ENCODE measurements at regions not wholly inside any gene's neighbourhood (a gene's known extent, or its start where the extent isn't known, plus 50 kb on each side); places are given as distances from the start of the nearest gene placed in this dataset.

DNA sequence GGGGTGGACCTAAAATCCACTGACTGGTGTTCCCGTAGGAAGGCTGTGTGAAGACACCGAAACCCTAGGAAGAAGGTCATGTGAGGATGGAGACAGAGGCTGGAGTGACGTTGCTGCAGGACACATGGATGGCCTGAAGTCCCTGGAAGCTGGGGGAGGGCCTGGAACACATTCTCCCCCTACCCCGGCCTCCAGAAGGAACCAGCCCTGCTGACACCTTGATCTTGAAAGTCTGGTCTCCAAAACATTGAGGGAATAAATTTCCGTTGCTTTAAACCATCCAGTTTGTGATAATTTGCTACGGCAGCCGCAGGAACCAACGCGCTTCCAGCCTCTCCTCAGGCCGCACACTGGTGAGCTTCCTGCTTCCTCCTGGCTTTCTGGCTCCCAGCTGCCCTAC is 288.2 kb downstream of the GLRX3 start:
- 98% methylated on average over 10 of the region's 10 CpGs for WGBS
- no peak overlapping the region for H3K27ac ChIP-seq (ENCODE audit: low read depth, low read length)
- H3K9me3 ChIP-seq (ENCODE audit: insufficient read depth, low read depth, low read length), result no peaks in the 10 kb centered on the region
- no peaks in the 10 kb centered on the region for H3K36me3 ChIP-seq (ENCODE audit: insufficient read depth, low read length)
- H3K4me3 ChIP-seq (ENCODE audit: low read length), result no peak overlapping the region
- H3K9ac ChIP-seq (ENCODE audit: low read depth, low read length), result no peak overlapping the region
- H3K27me3 ChIP-seq (ENCODE audit: insufficient read depth, low read length), result no peaks in the 10 kb centered on the region
- H3K4me1 ChIP-seq (ENCODE audit: insufficient read depth, low read length), result no peaks in the 10 kb centered on the region

GRCh38 chr10:130425169-130425568 is 289.0 kb downstream of the GLRX3 start:
- H3K27ac ChIP-seq (ENCODE audit: low read depth, low read length), result no peak overlapping the region
- no peaks in the 10 kb centered on the region for H3K4me1 ChIP-seq (ENCODE audit: insufficient read depth, low read length)
- H3K9me3 ChIP-seq (ENCODE audit: insufficient read depth, low read depth, low read length), result no peaks in the 10 kb centered on the region
- 92% methylated on average over 5 of the region's 5 CpGs for WGBS
- no peak overlapping the region for H3K9ac ChIP-seq (ENCODE audit: low read depth, low read length)
- no peaks in the 10 kb centered on the region for H3K36me3 ChIP-seq (ENCODE audit: insufficient read depth, low read length)
- H3K4me3 ChIP-seq (ENCODE audit: low read length), result no peak overlapping the region
- no peaks in the 10 kb centered on the region for H3K27me3 ChIP-seq (ENCODE audit: insufficient read depth, low read length)

DNA sequence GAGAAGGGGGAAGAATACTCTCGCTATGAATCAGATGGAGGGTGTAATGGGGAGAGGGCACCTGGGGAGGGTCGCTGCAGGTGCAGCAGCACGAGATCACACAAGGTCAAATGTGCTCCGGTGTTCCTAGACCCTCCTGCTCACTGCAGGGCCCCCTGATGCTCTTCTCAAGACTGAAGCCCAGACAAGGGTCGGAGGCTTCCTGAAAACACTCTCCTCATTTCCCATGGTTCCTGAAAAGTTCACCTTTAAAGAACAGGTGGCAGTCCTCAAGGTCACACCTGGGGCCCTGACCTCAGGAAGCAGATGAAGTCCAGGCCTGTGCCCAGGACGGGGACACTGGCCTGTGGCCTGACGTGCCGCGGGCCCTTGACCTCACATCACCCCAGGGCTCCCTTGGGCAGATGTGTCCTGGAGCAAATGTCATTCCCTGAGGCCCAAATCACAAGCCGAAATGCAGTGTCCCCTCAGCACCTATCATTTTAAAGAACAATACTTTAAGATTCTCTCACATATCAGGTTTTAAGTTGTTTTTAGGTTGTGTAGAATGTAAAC is 289.8 kb downstream of the GLRX3 start:
- Histone ChIP-seq H3K9me3 (ENCODE audit: insufficient read depth, low read depth, low read length) (no peaks in the 10 kb centered on the region), H3K9ac (ENCODE audit: low read depth, low read length) (no peak overlapping the region), H3K4me1 (ENCODE audit: insufficient read depth, low read length) (no peaks in the 10 kb centered on the region), H3K36me3 (ENCODE audit: insufficient read depth, low read length) (no peaks in the 10 kb centered on the region), H3K27ac (ENCODE audit: low read depth, low read length) (no peak overlapping the region), H3K4me3 (ENCODE audit: low read length) (no peak overlapping the region), H3K27me3 (ENCODE audit: insufficient read depth, low read length) (no peaks in the 10 kb centered on the region)
- 91% methylated on average over 10 of the region's 10 CpGs for WGBS

DNA sequence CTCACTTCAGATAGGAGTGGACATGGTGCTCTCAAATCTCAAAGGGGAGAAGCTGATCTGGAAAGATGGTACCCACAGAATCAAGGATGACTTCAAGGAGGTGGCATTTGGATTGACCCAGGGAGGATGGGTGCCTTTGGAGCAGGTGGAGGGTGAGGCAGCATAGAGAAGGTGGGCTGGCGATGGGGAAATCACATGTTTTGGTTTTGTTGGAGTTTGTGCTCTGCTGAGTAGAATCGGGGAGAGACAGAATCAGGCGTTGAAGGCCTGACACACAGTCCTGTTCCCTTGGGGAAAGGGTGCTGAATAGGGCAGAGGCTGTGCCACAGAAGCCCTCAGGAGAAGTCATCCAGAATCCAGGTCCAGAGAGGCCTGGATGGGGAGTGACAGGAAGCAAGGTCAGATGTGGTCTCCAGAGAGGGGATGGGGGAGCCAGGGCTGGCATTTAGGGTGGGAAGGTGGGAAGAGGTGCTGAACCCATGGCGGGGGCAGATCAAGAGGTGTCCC is 291.1 kb downstream of the GLRX3 start:
- H3K27ac ChIP-seq (ENCODE audit: low read depth, low read length), result no peak overlapping the region
- no peak overlapping the region for H3K4me3 ChIP-seq (ENCODE audit: low read length)
- no peaks in the 10 kb centered on the region for H3K9me3 ChIP-seq (ENCODE audit: insufficient read depth, low read depth, low read length)
- no peaks in the 10 kb centered on the region for H3K27me3 ChIP-seq (ENCODE audit: insufficient read depth, low read length)
- 91% methylated on average over 4 of the region's 4 CpGs for WGBS
- no peaks in the 10 kb centered on the region for H3K4me1 ChIP-seq (ENCODE audit: insufficient read depth, low read length)
- no peak overlapping the region for H3K9ac ChIP-seq (ENCODE audit: low read depth, low read length)
- no peaks in the 10 kb centered on the region for H3K36me3 ChIP-seq (ENCODE audit: insufficient read depth, low read length)

GRCh38 chr10:130428936-130429335 is 292.7 kb downstream of the GLRX3 start:
- Histone ChIP-seq H3K27ac (ENCODE audit: low read depth, low read length) (no peak overlapping the region), H3K4me1 (ENCODE audit: insufficient read depth, low read length) (no peaks in the 10 kb centered on the region), H3K36me3 (ENCODE audit: insufficient read depth, low read length) (no peaks in the 10 kb centered on the region), H3K9me3 (ENCODE audit: insufficient read depth, low read depth, low read length) (no peaks in the 10 kb centered on the region), H3K27me3 (ENCODE audit: insufficient read depth, low read length) (no peaks in the 10 kb centered on the region), H3K4me3 (ENCODE audit: low read length) (no peak overlapping the region), H3K9ac (ENCODE audit: low read depth, low read length) (no peak overlapping the region)
- 93% methylated on average over 6 of the region's 6 CpGs for WGBS

DNA sequence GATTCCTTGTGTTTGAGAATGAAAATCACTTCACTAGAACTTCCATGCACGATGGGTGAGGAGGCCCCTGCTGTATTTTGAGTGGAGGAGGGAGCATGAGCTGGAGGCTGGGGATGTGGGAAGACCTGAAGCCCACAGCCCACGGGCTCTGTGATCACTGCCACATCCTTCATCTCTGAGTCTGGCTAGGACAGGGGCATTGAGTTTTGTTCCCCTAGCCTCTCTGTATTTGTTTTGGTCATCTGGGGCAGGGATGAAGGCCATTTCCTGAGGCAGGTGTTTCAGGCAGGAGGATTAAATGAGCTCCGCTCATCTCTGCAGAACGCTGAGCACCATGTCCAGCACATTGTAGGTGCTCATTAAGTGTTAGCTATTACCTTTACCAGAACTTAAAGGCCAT is 293.6 kb downstream of the GLRX3 start:
- Histone ChIP-seq H3K9me3 (ENCODE audit: insufficient read depth, low read depth, low read length) (no peaks in the 10 kb centered on the region), H3K4me3 (ENCODE audit: low read length) (no peak overlapping the region)
- WGBS, result 97% methylated on average over 4 of the region's 4 CpGs

DNA sequence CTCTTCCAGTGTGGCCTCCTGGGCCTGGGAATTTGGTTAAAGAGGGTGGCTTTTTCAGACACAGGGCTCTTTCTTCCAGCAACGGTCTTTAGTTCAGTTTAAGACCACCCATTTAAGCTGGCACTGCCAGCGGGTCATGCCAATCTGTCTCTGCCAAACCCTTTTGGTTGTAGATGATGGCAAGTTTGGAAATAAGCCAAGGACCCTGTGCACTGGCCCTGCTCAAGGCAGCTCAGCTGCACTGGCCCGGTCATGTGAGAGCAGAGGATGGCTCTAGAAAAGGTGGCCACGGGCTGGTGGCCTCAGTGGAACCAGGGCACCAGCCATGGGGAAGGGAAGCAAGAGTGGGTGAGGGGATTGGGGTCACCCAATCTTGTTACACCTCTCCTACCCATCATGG is 294.1 kb downstream of the GLRX3 start:
- no peaks in the 10 kb centered on the region for H3K4me1 ChIP-seq (ENCODE audit: insufficient read depth, low read length)
- H3K36me3 ChIP-seq (ENCODE audit: insufficient read depth, low read length), result no peaks in the 10 kb centered on the region
- no peak overlapping the region for H3K9ac ChIP-seq (ENCODE audit: low read depth, low read length)
- H3K27ac ChIP-seq (ENCODE audit: low read depth, low read length), result no peak overlapping the region
- no peak overlapping the region for H3K4me3 ChIP-seq (ENCODE audit: low read length)
- no peaks in the 10 kb centered on the region for H3K27me3 ChIP-seq (ENCODE audit: insufficient read depth, low read length)
- no peaks in the 10 kb centered on the region for H3K9me3 ChIP-seq (ENCODE audit: insufficient read depth, low read depth, low read length)
- 85% methylated on average over 4 of the region's 4 CpGs for WGBS

More for the DNA sequence above, 293.6 kb downstream of the GLRX3 start:
- H3K9ac ChIP-seq (ENCODE audit: low read depth, low read length), result no peak overlapping the region
- H3K27me3 ChIP-seq (ENCODE audit: insufficient read depth, low read length), result no peaks in the 10 kb centered on the region
- no peak overlapping the region for H3K27ac ChIP-seq (ENCODE audit: low read depth, low read length)
- H3K4me1 ChIP-seq (ENCODE audit: insufficient read depth, low read length), result no peaks in the 10 kb centered on the region
- no peaks in the 10 kb centered on the region for H3K36me3 ChIP-seq (ENCODE audit: insufficient read depth, low read length)

DNA sequence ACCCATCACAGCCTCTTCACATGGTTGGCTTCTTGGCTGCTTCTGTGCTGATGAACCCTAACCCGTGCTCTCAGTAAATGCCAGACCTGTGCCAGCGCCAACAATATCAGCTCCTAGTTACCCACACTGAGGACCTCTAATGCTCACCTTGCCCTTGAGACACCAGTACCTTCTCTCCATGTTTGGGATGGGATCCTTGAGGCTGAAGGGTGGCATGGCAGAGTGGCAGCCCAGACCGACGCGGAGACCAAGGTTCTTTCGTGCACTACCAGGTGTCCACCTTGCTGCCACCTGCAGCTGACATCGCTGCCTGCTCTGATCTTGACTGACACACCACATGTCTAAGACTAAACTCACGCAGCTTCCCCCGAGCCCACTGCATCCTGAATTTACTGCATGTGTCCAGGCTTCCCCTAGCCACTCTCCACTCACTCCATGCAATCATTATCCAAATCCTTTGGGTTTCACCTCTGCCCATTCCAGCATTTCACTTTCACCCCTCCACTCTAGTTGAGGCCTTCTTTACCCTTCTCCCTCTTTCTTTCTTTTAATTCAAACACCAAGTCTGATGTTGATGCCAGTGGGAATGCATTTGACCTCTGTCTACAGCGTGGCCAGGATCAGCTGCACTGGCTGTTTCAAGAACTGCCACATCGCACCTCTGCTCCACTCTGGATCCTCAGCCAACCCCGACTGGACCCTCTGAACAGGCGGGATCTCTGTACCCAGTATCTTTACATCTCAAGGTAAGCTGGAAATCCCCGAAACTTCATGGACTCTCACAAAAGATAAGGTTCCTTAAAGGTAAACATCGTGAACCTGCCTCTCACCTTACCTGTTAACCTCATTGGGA is 294.9 kb downstream of the GLRX3 start:
- Histone ChIP-seq H3K36me3 (ENCODE audit: insufficient read depth, low read length) (no peaks in the 10 kb centered on the region), H3K9ac (ENCODE audit: low read depth, low read length) (no peak overlapping the region), H3K4me1 (ENCODE audit: insufficient read depth, low read length) (no peaks in the 10 kb centered on the region), H3K9me3 (ENCODE audit: insufficient read depth, low read depth, low read length) (no peaks in the 10 kb centered on the region), H3K27ac (ENCODE audit: low read depth, low read length) (no peak overlapping the region), H3K27me3 (ENCODE audit: insufficient read depth, low read length) (no peaks in the 10 kb centered on the region), H3K4me3 (ENCODE audit: low read length) (no peak overlapping the region)
- WGBS, result 95% methylated on average over 15 of the region's 15 CpGs

- Histone ChIP-seq H3K4me3 (ENCODE audit: low read length) (no peak overlapping the region), H3K27ac (ENCODE audit: low read depth, low read length) (no peak overlapping the region), H3K4me1 (ENCODE audit: insufficient read depth, low read length) (no peaks in the 10 kb centered on the region), H3K9me3 (ENCODE audit: insufficient read depth, low read depth, low read length) (no peaks in the 10 kb centered on the region), H3K9ac (ENCODE audit: low read depth, low read length) (no peak overlapping the region), H3K36me3 (ENCODE audit: insufficient read depth, low read length) (no peaks in the 10 kb centered on the region), H3K27me3 (ENCODE audit: insufficient read depth, low read length) (no peaks in the 10 kb centered on the region)
- 92% methylated on average over 7 of the region's 7 CpGs for WGBS
Measured at GRCh38 chr10:130432271-130432670, 296.1 kb downstream of the GLRX3 start.

GRCh38 chr10:130432850-130433249 is 296.7 kb downstream of the GLRX3 start:
- Histone ChIP-seq H3K4me3 (ENCODE audit: low read length) (no peak overlapping the region), H3K27me3 (ENCODE audit: insufficient read depth, low read length) (no peaks in the 10 kb centered on the region), H3K36me3 (ENCODE audit: insufficient read depth, low read length) (no peaks in the 10 kb centered on the region), H3K9ac (ENCODE audit: low read depth, low read length) (no peak overlapping the region), H3K9me3 (ENCODE audit: insufficient read depth, low read depth, low read length) (no peaks in the 10 kb centered on the region), H3K4me1 (ENCODE audit: insufficient read depth, low read length) (no peaks in the 10 kb centered on the region), H3K27ac (ENCODE audit: low read depth, low read length) (no peak overlapping the region)
- WGBS, result 90% methylated on average over 9 of the region's 9 CpGs

GRCh38 chr10:130434446-130435385 is 298.5 kb downstream of the GLRX3 start:
- Histone ChIP-seq H3K9ac (ENCODE audit: low read depth, low read length) (no peak overlapping the region), H3K9me3 (ENCODE audit: insufficient read depth, low read depth, low read length) (no peaks in the 10 kb centered on the region), H3K36me3 (ENCODE audit: insufficient read depth, low read length) (no peaks in the 10 kb centered on the region), H3K4me1 (ENCODE audit: insufficient read depth, low read length) (no peaks in the 10 kb centered on the region), H3K4me3 (ENCODE audit: low read length) (no peak overlapping the region), H3K27me3 (ENCODE audit: insufficient read depth, low read length) (no peaks in the 10 kb centered on the region), H3K27ac (ENCODE audit: low read depth, low read length) (no peak overlapping the region)
- 92% methylated on average over 12 of the region's 14 CpGs for WGBS

Data from HUES64 (cell line).